Pons (tissue), 1 donor: ENCODE measurements at regions not wholly inside any gene's neighbourhood (a gene's known extent, or its start where the extent isn't known, plus 50 kb on each side); places are given as distances from the start of the nearest gene placed in this dataset.
"Not testable (repeated sequence)": the region's sequence is repeated elsewhere in the genome, so short reads cannot be mapped to it uniquely, and the experiment has no call there.

ENCODE experiments used
- DNase-seq: peaks from one replicate; pipeline ENCODE4 v3.0.0-alpha.2; 2016; ENCODE audit warnings: low spot score

DNA sequence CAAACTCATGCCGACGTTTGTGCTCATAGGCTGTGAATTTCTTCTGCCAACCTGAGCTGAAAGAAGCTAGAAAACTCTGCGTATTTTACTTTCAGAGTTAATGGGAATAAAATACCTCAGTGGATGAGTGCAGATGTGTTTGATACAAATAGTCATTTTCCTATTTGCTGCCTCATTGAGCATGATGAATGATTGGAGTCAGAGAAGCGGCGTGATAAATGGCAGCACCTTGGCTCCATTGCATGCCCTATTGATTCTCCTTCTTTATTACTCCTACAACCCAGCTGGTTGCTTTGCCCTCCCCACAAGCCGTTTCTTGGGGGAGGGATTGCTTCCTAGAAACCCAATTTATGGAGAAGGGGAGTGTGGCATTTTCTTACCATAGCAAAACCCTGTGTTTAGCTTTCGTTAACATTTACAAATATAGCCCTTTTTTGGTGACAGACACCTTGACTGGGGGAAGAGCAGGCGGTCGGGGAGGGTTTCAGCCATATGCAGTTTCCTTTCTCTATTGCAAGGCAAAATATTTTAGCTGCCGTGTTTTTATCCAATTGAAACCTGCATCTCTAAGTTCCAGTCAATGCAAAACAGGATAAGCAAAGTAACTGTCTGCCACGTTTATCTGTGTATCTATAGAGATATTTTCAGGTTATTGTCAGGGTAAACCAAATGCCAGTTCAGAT, 93.1 kb upstream of the TBCA start:
- DNase-seq = no peak

DNA sequence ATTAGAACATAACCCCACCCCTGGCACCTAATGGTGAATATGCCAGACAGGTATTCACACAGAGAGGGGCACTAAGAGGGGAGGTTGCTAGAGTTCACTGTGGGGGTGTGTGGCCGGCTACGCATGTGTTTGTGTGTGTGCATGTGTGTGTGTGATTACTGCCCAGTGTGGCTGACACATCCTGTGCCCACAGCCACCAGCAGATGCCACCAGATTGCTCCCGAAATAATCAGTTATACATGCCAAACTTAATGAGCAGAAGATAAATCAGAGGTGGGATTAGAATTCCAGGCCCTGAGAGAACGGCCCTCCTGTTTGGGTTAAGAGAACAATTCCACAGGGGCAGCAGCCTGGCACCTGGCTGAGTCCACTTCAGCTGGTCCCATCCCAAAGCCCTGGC, 91.8 kb upstream of the TBCA start:
- DNase-seq = peak; percentile 79

GRCh38 chr5:77867194-77867691, 91.1 kb upstream of the TBCA start:
- DNase-seq = peak; percentile 56

- no peak for DNase-seq
Measured at GRCh38 chr5:77866198-77866597, 90.1 kb upstream of the TBCA start.

GRCh38 chr5:77864997-77865396, 88.9 kb upstream of the TBCA start:
- no peak for DNase-seq

DNA sequence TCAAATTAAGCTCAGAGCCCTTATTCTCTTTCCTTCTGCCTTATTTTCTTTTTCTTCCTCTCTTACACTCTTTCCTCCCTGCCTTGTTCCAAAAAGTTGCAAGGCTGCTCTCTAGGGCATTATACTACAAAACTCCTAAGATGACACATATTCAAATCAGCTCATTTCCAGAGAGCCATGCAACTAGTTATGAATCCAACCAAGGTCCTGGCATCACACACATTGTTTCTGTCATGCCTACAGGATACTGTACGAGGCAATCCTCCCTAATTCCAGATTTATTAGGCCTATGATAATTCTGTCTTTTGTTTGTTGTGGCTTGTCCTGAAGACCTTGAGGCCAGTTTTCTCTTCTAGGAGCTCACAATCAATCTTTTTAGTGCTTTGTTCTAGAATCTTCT, 87.0 kb upstream of the TBCA start:
- no peak for DNase-seq

DNA sequence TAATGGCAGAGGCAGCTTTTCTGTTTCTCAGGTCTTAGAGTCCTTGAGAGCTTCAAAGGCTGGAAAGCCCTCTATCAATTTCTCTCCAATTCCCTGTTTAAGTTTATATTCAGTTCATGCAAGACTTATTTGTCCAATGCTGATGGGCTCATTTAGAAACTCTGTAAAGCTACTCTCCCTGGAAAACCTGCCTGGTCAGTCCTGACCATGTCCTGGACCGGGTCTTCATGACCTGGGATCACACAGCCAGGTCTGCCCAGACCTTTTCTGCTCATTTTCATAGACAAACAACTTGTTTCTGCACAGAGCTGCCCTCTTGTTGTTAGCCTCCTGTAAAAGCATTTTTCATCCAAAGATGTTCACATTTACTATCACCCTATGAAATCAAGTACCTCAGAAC, 85.4 kb upstream of the TBCA start:
- DNase-seq = no peak

DNA sequence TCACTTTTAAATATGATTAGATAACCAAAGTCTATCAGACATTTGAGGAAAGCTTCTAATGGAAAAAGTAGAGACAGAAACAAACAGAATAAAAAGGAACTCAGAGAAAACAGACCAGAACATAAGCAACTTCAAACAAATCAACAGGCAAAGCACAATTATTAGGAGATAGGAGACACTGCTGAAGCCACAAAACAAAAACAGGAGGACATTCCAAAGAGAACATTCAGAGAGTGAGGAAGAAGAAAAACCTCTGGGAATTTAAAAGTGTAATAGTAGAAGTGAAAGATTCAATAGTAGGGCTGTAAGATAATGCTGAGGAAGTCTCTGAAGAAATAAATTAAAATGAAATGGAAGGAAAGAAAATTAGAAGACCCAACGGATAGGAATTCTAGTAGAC, 83.2 kb upstream of the TBCA start:
- no peak for DNase-seq

DNA sequence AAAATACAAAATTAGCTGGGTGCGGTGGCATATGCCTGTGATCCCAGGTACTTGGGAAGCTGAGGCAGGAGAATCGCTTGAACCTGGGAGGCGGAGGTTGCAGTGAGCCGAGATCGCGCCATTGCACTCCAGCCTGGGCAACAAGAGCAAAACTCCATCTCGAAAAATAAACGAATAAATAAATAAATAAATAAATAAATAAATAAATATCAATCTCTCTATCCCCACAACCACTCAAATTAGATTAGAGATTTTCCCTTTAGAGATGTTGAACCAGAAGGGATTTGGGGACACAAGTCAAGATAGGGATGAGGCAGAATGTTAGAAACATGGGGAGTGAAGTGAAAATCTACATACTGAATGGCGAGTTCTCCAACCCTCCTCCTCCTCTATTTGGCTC, 82.5 kb upstream of the TBCA start:
- DNase-seq = not testable (repeated sequence)

GRCh38 chr5:77855369-77855768, 79.2 kb upstream of the TBCA start:
- DNase-seq = no peak

GRCh38 chr5:77853353-77853907, 77.3 kb upstream of the TBCA start:
- DNase-seq = no peak

GRCh38 chr5:77852514-77853352, 76.6 kb upstream of the TBCA start:
- peak; percentile 76 for DNase-seq

GRCh38 chr5:77852068-77852513, 76.0 kb upstream of the TBCA start:
- DNase-seq = no peak

GRCh38 chr5:77851176-77852067, 75.3 kb upstream of the TBCA start:
- DNase-seq = peak; percentile 51

DNA sequence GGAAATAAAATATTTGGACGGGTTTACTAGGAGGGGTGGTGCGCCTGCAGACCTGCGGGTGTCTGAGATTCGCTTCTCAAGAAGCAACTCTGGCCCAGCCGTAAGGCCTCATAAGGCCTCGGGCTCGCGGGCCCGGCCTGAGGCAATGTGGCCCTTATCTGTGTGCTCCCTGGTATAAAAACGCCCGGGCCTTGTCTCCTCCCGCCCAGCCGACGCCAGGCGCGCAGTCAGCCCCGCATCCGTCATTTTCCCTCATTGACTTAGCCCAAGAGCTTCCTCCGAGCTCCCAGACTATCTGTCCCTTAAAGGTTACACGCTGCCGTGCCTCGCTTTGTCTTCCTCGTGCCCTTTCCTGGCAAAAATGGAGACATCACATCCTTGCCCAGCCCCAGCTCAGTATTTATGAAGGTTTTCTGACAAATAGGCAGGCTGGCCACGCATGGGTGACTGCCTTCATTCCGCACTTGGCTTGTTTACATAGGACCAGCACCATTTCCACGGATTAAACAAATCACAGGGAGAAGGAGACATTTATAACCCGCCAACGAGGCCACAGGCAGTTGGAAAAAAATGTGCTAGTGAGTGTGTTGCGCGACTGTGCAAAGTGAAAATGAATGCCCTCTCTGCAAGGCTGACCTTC, 74.5 kb upstream of the TBCA start:
- no peak for DNase-seq

- DNase-seq = no peak
Measured at GRCh38 chr5:77849308-77849900, 73.3 kb upstream of the TBCA start.

DNA sequence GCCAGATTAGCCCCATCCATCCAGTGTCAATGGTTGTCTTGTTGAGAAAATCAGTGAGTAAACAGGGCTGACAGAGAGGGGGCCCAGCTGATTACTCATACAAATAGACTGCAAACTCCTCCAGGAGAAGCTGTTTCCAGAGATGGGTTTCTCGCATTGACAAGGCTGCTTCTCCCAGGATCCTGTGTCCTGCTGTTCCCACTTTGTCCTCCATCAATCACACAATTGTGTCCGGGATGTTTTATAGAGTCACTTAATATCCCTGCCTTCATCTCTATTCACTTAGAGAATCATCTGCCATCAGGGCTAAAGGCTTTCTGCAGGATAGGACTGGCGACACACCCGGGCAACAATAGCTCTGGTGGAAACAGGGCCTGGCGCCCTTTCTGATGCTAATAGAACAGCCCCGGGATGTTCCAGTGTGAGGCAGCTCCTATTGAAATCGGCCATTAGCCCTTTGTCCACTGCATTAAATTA, 71.7 kb upstream of the TBCA start:
- peak; percentile 72 for DNase-seq

DNA sequence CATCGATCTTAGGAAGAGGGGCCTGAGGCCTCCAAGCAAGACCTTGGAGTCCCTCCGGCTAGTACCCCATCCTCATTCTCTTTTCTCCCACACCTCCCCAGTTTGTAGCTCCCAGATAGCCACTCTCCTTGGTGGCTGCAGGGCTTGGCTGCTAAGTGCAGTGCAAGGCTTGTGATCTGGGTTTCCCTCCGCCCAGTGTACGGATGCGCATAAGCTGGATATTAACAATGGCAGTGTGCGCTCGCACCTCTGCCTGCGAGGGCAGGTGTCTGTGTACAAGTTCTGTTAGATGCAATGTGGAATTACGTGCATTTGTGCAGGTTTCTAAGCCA, 71.0 kb upstream of the TBCA start:
- DNase-seq = no peak

GRCh38 chr5:77846422-77847128, 70.4 kb upstream of the TBCA start:
- DNase-seq = no peak

DNA sequence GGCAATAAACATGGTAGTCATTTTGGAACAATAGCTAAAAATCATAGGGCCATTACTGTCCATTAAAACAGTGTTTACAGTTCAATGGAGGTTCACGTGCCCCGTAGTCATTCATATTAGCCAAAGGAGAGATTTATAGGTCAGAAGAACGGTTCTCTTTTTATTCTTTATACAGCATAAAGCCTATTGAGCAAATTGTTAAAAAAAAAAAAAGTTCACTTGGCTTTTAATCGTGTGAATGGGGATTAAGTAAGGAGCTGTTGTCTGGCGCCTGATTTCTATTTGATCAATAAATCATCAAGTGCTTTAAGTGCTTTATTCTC, 69.1 kb upstream of the TBCA start:
- DNase-seq = no peak
